SK-N-SH (cell line): ENCODE measurements at regions not wholly inside any gene's neighbourhood (a gene's known extent, or its start where the extent isn't known, plus 50 kb on each side); places are given as distances from the start of the nearest gene placed in this dataset.

Source experiments
- CTCF ChIA-PET: fragments of 300-600, 350-600 bp; formaldehyde crosslinking; extraction: SDS; loops from one replicate; lab custom pipeline; 2021; lab: Yijun Ruan, JAX
- POLR2A ChIA-PET: fragments of 350-600 bp; sonication (Branson Sonifier 250); formaldehyde crosslinking; extraction: SDS; loops from one replicate; lab custom pipeline; 2020; ENCODE audit warnings: antibody characterized with exemption, inconsistent platforms; lab: Yijun Ruan, JAX
- DNase-seq: peaks from one replicate; pipeline ENCODE4 v3.0.0; 2012
- H2AFZ ChIP-seq: fragments of 200-600 bp; sonication (generic); 2 replicates; pipeline ENCODE4 v1.8.1; 2016; ENCODE audit warnings: antibody characterized with exemption, mild to moderate bottlenecking, low read depth
- H3F3A ChIP-seq: fragments of 200-600 bp; sonication (generic); replicated peaks from 2 replicates; pipeline ENCODE3; 2016; ENCODE audit warnings: antibody characterized with exemption, mild to moderate bottlenecking; ENCODE audit not compliant: insufficient read depth
- H3K27ac ChIP-seq, 2 experiments: fragments of 200-500 bp in 1 of 2; fragments of 200-600 bp in 1 of 2; sonication (Bioruptor generic) in 1 of 2; sonication (generic), shearing (Covaris generic) in 1 of 2; 2 replicates each; pipeline versions ENCODE4 v1.5.1 to v1.6.1; 2014 to 2016; ENCODE audit warnings: low read depth in 2 of 2, inconsistent platforms in 1 of 2, low read length in 1 of 2, mild to moderate bottlenecking in 1 of 2, mixed read lengths in 1 of 2
- H3K27me3 ChIP-seq: fragments of 200-600 bp; sonication (generic), shearing (Covaris generic); 2 replicates; pipeline ENCODE4 v1.6.1; 2016; ENCODE audit warnings: mixed run types; ENCODE audit not compliant: insufficient read depth
- H3K36me3 ChIP-seq, 2 experiments: fragments of 200-500 bp in 1 of 2; fragments of 200-600 bp in 1 of 2; sonication (Bioruptor generic) in 1 of 2; sonication (generic) in 1 of 2; replicated peaks in 1 of 2; 2 replicates each; pipeline versions ENCODE3 to v1.5.1; 2014 to 2016; ENCODE audit warnings: low read length in 1 of 2, mild to moderate bottlenecking in 1 of 2; ENCODE audit not compliant: insufficient read depth in 2 of 2, control insufficient read depth in 1 of 2
- H3K4me1 ChIP-seq, 2 experiments: fragments of 200-500 bp in 1 of 2; fragments of 200-600 bp in 1 of 2; sonication (Bioruptor generic) in 1 of 2; sonication (generic), shearing (Covaris generic) in 1 of 2; 2 replicates each; pipeline versions ENCODE4 v1.5.1 to v1.6.1; 2014 to 2016; ENCODE audit warnings: low read depth in 1 of 2, low read length in 1 of 2, mixed run types in 1 of 2; ENCODE audit not compliant: insufficient read depth in 2 of 2, control insufficient read depth in 1 of 2
- H3K4me2 ChIP-seq: fragments of 200-600 bp; sonication (generic), shearing (Covaris generic); 2 replicates; pipeline ENCODE4 v1.6.1; 2017; ENCODE audit warnings: mixed run types
- H3K4me3 ChIP-seq, 2 experiments: fragments of 200-500 bp in 1 of 2; fragments of 200-600 bp in 1 of 2; sonication (Bioruptor generic) in 1 of 2; sonication (generic), shearing (Covaris generic) in 1 of 2; 2 replicates each; pipeline versions ENCODE4 v1.5.1 to v1.8.1; 2014 to 2016; ENCODE audit warnings: low read depth in 2 of 2, inconsistent platforms in 1 of 2, low read length in 1 of 2, mild to moderate bottlenecking in 1 of 2, mixed read lengths in 1 of 2, moderate library complexity in 1 of 2
- H3K79me2 ChIP-seq: fragments of 200-600 bp; sonication (generic); 2 replicates; pipeline ENCODE4 v1.8.1; 2017; ENCODE audit warnings: mild to moderate bottlenecking; ENCODE audit not compliant: insufficient read depth
- H3K9ac ChIP-seq: fragments of 200-600 bp; sonication (generic); 2 replicates; pipeline ENCODE4 v1.6.1; 2017; ENCODE audit warnings: mixed run types
- H3K9me2 ChIP-seq: fragments of 200-600 bp; sonication (generic); 2 replicates; pipeline ENCODE4 v1.6.1; 2017; ENCODE audit warnings: mixed run types
- H3K9me3 ChIP-seq: fragments of 200-600 bp; sonication (generic); 2 replicates; pipeline ENCODE4 v1.6.1; 2017; ENCODE audit warnings: mixed run types, mild to moderate bottlenecking, moderate library complexity
- H4K20me1 ChIP-seq: fragments of 200-600 bp; sonication (generic); 2 replicates; pipeline ENCODE4 v1.6.1; 2017; ENCODE audit warnings: mild to moderate bottlenecking, mixed run types; ENCODE audit not compliant: insufficient read depth
- ELF1 ChIP-seq: IDR thresholded peaks from 2 replicates; pipeline ENCODE4 v1.4.0; 2012
- EZH2phosphoT487 ChIP-seq: fragments of 200-600 bp; sonication (generic); IDR thresholded peaks from 2 replicates; pipeline ENCODE4 v1.6.1; 2017; ENCODE audit warnings: low read depth, mixed run types, mild to moderate bottlenecking, antibody characterized with exemption, moderate library complexity, borderline replicate concordance
- MAX ChIP-seq: IDR thresholded peaks from 2 replicates; pipeline ENCODE4 v1.4.0; 2012; ENCODE audit warnings: low read depth
- MXI1 ChIP-seq: IDR thresholded peaks from 2 replicates; pipeline ENCODE4 v1.6.1; 2012; ENCODE audit warnings: mild to moderate bottlenecking, low read depth, low read length, improper control_type of control experiment
- NFIC ChIP-seq: IDR thresholded peaks from 2 replicates; pipeline ENCODE4 v1.4.0; 2012; ENCODE audit warnings: borderline replicate concordance
- RAD21 ChIP-seq: IDR thresholded peaks from 2 replicates; pipeline ENCODE4 v1.6.1; 2012; ENCODE audit warnings: mild to moderate bottlenecking, low read length
- RFX5 ChIP-seq: IDR thresholded peaks from 2 replicates; pipeline ENCODE4 v1.6.1; 2012; ENCODE audit warnings: mild to moderate bottlenecking, improper control_type of control experiment, low read length
- RXRA ChIP-seq: IDR thresholded peaks from 2 replicates; pipeline ENCODE4 v1.4.0; 2012; ENCODE audit warnings: low read depth, mild to moderate bottlenecking, borderline replicate concordance
- SIN3A ChIP-seq: IDR thresholded peaks from 2 replicates; pipeline ENCODE4 v1.6.1; 2012; ENCODE audit warnings: low read depth, mild to moderate bottlenecking, low read length, moderate library complexity, borderline replicate concordance
- TCF12 ChIP-seq: IDR thresholded peaks from 2 replicates; pipeline ENCODE4 v1.4.0; 2012
- TEAD4 ChIP-seq: IDR thresholded peaks from 2 replicates; pipeline ENCODE4 v1.4.0; 2012; ENCODE audit warnings: mild to moderate bottlenecking, borderline replicate concordance; ENCODE audit not compliant: insufficient read depth
- USF1 ChIP-seq: IDR thresholded peaks from 2 replicates; pipeline ENCODE4 v1.4.0; 2012; ENCODE audit warnings: low read depth, borderline replicate concordance
- USF2 ChIP-seq: fragments of 150-350 bp; IDR thresholded peaks from 2 replicates; pipeline ENCODE4 v1.6.1; 2017; ENCODE audit warnings: antibody characterized with exemption, low read length, low read depth, borderline replicate concordance
- YY1 ChIP-seq: IDR thresholded peaks from 2 replicates; pipeline ENCODE4 v1.4.0; 2012; ENCODE audit warnings: low read depth, mild to moderate bottlenecking
- WGBS: methylation state at CpG from one replicate; pipeline ENCODE4 v1.1.6; 2017; ENCODE audit warnings: low lambda C conversion rate; 5-methylcytosine and 5-hydroxymethylcytosine counted together
- TF ChIP-seq, protein P1 (sequence below): fragments of 150-350 bp; IDR thresholded peaks from 2 replicates; pipeline ENCODE4 v1.6.1; 2016; ENCODE audit warnings: mild to moderate bottlenecking, low read depth, low read length
- TF ChIP-seq, protein P2 (sequence below): fragments of 200-600 bp; sonication (generic); IDR thresholded peaks from 2 replicates; pipeline ENCODE4 v1.6.1; 2017; ENCODE audit warnings: antibody characterized with exemption, mild to moderate bottlenecking, moderate library complexity

DNA sequence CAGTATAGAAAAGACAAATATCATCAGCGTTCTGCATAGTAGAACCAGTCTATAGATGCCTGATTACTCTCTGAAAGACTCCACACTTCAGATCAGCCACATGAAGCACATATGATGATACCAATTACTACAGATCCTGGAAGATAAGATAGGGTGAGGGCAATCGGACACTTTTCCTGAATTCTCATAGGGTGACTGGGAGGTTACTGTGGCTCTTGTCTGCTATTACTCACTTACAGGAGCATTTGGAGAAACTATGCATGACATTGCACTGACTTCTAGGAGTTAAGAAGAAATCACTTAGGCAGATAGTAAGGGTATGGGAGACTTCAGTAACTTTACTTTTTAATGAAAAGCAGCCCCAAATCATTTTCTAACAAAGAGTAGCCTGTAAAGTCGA lies 1140.9 kb downstream of the XPNPEP1 start:
- no peak overlapping the region for H3K4me3 ChIP-seq
- no peaks in the 10 kb centered on the region for H4K20me1 ChIP-seq
- H3F3A ChIP-seq: peaks cover under 1% of the 10 kb centered on the region
- POLR2A ChIA-PET: no interaction called here
- H3K4me1 ChIP-seq: no peaks in the 10 kb centered on the region
- H3K27ac ChIP-seq: peak overlapping the region in 1 of 2 experiments; percentile 11; a peak in 1 of 4 replicates
- DNase-seq: no peak
- no peaks in the 10 kb centered on the region for H3K79me2 ChIP-seq
- H3K9me3 ChIP-seq: no peaks in the 10 kb centered on the region
- no peaks in the 10 kb centered on the region for H3K27me3 ChIP-seq
- no peak overlapping the region for H3K9ac ChIP-seq
- WGBS: 49% methylated on average over 3 of the region's 3 CpGs
- no peak for TF ChIP-seq SIN3A
- peak; percentile 15; the same call in 1 of the 2 replicates for TF ChIP-seq TCF12
- no peak overlapping the region for H2AFZ ChIP-seq
- no peak overlapping the region for H3K4me2 ChIP-seq
- H3K9me2 ChIP-seq: no peaks in the 10 kb centered on the region
- H3K36me3 ChIP-seq: no peaks in the 10 kb centered on the region
- CTCF ChIA-PET: no interaction called here

- Histone ChIP-seq H3K36me3 (no peaks in the 10 kb centered on the region), H3K9me3 (no peaks in the 10 kb centered on the region), H3K9me2 (no peaks in the 10 kb centered on the region), H4K20me1 (no peaks in the 10 kb centered on the region), H3K27me3 (no peaks in the 10 kb centered on the region), H3K4me1 (no peaks in the 10 kb centered on the region), H3F3A (no peaks in the 10 kb centered on the region), H3K4me2 (no peak overlapping the region), H3K27ac (no peak overlapping the region), H3K9ac (no peak overlapping the region), H2AFZ (no peak overlapping the region), H3K4me3 (no peak overlapping the region), H3K79me2 (no peaks in the 10 kb centered on the region)
- DNase-seq: no peak
- CTCF ChIA-PET: interaction anchor here (0.6 kb wide), 1 partner anchor 47 kb away, joined by 3 read pairs; no protein-coding TSS in a partner anchor
- POLR2A ChIA-PET: no interaction called here
- TF ChIP-seq ELF1 (no peak), NFIC (no peak), MAX (no peak), MXI1 (no peak), RFX5 (no peak), USF1 (no peak), TEAD4 (no peak)
Observed at GRCh38 chr10:108779501-108779900, 1143.8 kb downstream of the XPNPEP1 start.

- Histone ChIP-seq H3K9ac (no peak overlapping the region), H3F3A (no peaks in the 10 kb centered on the region), H3K9me3 (no peaks in the 10 kb centered on the region), H3K79me2 (no peaks in the 10 kb centered on the region), H3K27ac (no peak overlapping the region), H3K4me3 (no peak overlapping the region), H3K36me3 (no peaks in the 10 kb centered on the region), H3K9me2 (no peaks in the 10 kb centered on the region), H3K27me3 (no peaks in the 10 kb centered on the region), H3K4me1 (no peaks in the 10 kb centered on the region; a peak in 1 of 4 replicates), H3K4me2 (no peak overlapping the region), H4K20me1 (no peaks in the 10 kb centered on the region), H2AFZ (no peak overlapping the region)
- 75% methylated on average over 3 of the region's 3 CpGs for WGBS
- no peak for DNase-seq
- ChIA-PET POLR2A (no interaction called here), CTCF (no interaction called here)
- no peak for TF ChIP-seq EZH2phosphoT487
- TF ChIP-seq RXRA: no peak
- TF ChIP-seq USF2: no peak
- no peak for TF ChIP-seq USF1
- TF ChIP-seq YY1: no peak
- TF ChIP-seq, protein P1, sequence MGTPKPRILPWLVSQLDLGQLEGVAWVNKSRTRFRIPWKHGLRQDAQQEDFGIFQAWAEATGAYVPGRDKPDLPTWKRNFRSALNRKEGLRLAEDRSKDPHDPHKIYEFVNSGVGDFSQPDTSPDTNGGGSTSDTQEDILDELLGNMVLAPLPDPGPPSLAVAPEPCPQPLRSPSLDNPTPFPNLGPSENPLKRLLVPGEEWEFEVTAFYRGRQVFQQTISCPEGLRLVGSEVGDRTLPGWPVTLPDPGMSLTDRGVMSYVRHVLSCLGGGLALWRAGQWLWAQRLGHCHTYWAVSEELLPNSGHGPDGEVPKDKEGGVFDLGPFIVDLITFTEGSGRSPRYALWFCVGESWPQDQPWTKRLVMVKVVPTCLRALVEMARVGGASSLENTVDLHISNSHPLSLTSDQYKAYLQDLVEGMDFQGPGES: no peak
- TF ChIP-seq, protein P2, sequence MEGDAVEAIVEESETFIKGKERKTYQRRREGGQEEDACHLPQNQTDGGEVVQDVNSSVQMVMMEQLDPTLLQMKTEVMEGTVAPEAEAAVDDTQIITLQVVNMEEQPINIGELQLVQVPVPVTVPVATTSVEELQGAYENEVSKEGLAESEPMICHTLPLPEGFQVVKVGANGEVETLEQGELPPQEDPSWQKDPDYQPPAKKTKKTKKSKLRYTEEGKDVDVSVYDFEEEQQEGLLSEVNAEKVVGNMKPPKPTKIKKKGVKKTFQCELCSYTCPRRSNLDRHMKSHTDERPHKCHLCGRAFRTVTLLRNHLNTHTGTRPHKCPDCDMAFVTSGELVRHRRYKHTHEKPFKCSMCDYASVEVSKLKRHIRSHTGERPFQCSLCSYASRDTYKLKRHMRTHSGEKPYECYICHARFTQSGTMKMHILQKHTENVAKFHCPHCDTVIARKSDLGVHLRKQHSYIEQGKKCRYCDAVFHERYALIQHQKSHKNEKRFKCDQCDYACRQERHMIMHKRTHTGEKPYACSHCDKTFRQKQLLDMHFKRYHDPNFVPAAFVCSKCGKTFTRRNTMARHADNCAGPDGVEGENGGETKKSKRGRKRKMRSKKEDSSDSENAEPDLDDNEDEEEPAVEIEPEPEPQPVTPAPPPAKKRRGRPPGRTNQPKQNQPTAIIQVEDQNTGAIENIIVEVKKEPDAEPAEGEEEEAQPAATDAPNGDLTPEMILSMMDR: no peak
- no peak for TF ChIP-seq RFX5
- no peak for TF ChIP-seq MXI1
- no peak for TF ChIP-seq RAD21
Observed at GRCh38 chr10:108775911-108776475, 1147.3 kb downstream of the XPNPEP1 start.
